Calu3 (cell line): ENCODE measurements at regions not wholly inside any gene's neighbourhood (a gene's known extent, or its start where the extent isn't known, plus 50 kb on each side); places are given as distances from the start of the nearest gene placed in this dataset.

ENCODE experiments used
- BruUV-seq: library from RNA; stranded (reverse); fragments of 400-500 nt; replicated peaks from 2 replicates; lab custom pipeline; 2021; lab: Mats Ljungman, UMichigan
- CTCF ChIA-PET: fragments of 300-600 bp; sonication (Branson Sonifier 250); formaldehyde crosslinking; loops from one replicate; lab custom pipeline; 2022; ENCODE audit warnings: antibody characterized with exemption; lab: Charles Lee
- DNase-seq: peaks from one replicate; pipeline ENCODE4 v3.0.0; 2022
- H3K27ac Mint-ChIP-seq: one replicate; pipeline ENCODE4 v1.8.0; 2022; ENCODE audit warnings: mixed read lengths; ENCODE audit not compliant: unreplicated experiment
- H3K27me3 Mint-ChIP-seq: one replicate; pipeline ENCODE4 v1.8.0; 2022; ENCODE audit warnings: mixed read lengths; ENCODE audit not compliant: unreplicated experiment
- H3K36me3 Mint-ChIP-seq: one replicate; pipeline ENCODE4 v1.8.0; 2022; ENCODE audit warnings: mild to moderate bottlenecking, moderate library complexity, mixed read lengths; ENCODE audit not compliant: insufficient read depth, unreplicated experiment
- H3K4me1 Mint-ChIP-seq: one replicate; pipeline ENCODE4 v1.8.0; 2022; ENCODE audit warnings: mild to moderate bottlenecking, low read depth, mixed read lengths; ENCODE audit not compliant: unreplicated experiment
- H3K4me3 Mint-ChIP-seq: one replicate; pipeline ENCODE4 v1.8.0; 2022; ENCODE audit warnings: mild to moderate bottlenecking, low read depth, moderate library complexity, mixed read lengths; ENCODE audit not compliant: unreplicated experiment
- H3K9me3 Mint-ChIP-seq: one replicate; pipeline ENCODE4 v1.8.0; 2022; ENCODE audit warnings: low read depth, mixed read lengths; ENCODE audit not compliant: unreplicated experiment
- intact Hi-C: fragments of 100-400 bp; cut with micrococcal nuclease; formaldehyde crosslinking; loops from one replicate; pipeline ENCODE4 v1.10.0; 2022; ENCODE audit not compliant: unreplicated experiment
- TF ChIP-seq, protein P1 (sequence below): fragments of 200-600 bp; IDR thresholded peaks from one replicate; pipeline ENCODE4 v1.8.0; 2022; ENCODE audit warnings: antibody characterized with exemption; ENCODE audit not compliant: unreplicated experiment

GRCh38 chr20:22369100-22369499 lies 215.3 kb downstream of the FOXA2 start:
- Mint-ChIP-seq H3K9me3 (no peaks in the 10 kb centered on the region), H3K4me3 (no peak overlapping the region), H3K27ac (no peak overlapping the region), H3K27me3 (no peaks in the 10 kb centered on the region), H3K4me1 (peaks cover 8% of the 10 kb centered on the region), H3K36me3 (no peaks in the 10 kb centered on the region)
- no TSS peak for BruUV-seq
- CTCF ChIA-PET: no interaction called here
- TF ChIP-seq, protein P1, sequence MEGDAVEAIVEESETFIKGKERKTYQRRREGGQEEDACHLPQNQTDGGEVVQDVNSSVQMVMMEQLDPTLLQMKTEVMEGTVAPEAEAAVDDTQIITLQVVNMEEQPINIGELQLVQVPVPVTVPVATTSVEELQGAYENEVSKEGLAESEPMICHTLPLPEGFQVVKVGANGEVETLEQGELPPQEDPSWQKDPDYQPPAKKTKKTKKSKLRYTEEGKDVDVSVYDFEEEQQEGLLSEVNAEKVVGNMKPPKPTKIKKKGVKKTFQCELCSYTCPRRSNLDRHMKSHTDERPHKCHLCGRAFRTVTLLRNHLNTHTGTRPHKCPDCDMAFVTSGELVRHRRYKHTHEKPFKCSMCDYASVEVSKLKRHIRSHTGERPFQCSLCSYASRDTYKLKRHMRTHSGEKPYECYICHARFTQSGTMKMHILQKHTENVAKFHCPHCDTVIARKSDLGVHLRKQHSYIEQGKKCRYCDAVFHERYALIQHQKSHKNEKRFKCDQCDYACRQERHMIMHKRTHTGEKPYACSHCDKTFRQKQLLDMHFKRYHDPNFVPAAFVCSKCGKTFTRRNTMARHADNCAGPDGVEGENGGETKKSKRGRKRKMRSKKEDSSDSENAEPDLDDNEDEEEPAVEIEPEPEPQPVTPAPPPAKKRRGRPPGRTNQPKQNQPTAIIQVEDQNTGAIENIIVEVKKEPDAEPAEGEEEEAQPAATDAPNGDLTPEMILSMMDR: no peak
- intact Hi-C loops: no loop called here
- DNase-seq: no peak

- Mint-ChIP-seq H3K27me3 (no peaks in the 10 kb centered on the region), H3K4me3 (no peak overlapping the region), H3K9me3 (no peaks in the 10 kb centered on the region), H3K36me3 (no peaks in the 10 kb centered on the region), H3K4me1 (peaks cover 8% of the 10 kb centered on the region), H3K27ac (no peak overlapping the region)
- BruUV-seq: no TSS peak
- DNase-seq: no peak
- CTCF ChIA-PET: no interaction called here
- TF ChIP-seq, protein P1: no peak
- intact Hi-C loops: no loop called here
Observed at GRCh38 chr20:22368235-22368634, 216.1 kb downstream of the FOXA2 start.

DNA sequence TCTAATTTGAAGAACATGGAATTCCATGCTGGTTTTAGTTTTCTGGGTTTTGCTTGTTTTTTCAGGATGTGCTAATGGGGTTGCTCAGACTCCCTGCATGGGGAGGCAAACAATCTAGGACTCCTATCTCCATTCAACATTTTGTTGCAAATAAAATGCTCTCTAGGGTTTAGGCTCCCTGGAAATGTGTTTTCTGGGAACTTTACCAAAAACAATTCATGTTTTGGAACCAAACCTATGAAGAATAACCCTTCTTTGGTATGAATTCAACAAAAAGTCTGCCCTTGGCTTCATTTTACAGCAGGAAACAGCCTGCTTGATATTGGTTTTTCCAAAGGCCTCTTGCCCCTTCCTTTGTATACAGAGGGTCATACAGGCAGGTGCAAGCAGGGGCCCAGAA lies 217.7 kb downstream of the FOXA2 start:
- TF ChIP-seq, protein P1: no peak
- Mint-ChIP-seq H3K4me1 (no peaks in the 10 kb centered on the region), H3K36me3 (no peaks in the 10 kb centered on the region), H3K27me3 (no peaks in the 10 kb centered on the region), H3K27ac (no peak overlapping the region), H3K9me3 (no peaks in the 10 kb centered on the region), H3K4me3 (no peak overlapping the region)
- CTCF ChIA-PET: no interaction called here
- intact Hi-C loops: no loop called here
- BruUV-seq: no TSS peak
- no peak for DNase-seq

DNA sequence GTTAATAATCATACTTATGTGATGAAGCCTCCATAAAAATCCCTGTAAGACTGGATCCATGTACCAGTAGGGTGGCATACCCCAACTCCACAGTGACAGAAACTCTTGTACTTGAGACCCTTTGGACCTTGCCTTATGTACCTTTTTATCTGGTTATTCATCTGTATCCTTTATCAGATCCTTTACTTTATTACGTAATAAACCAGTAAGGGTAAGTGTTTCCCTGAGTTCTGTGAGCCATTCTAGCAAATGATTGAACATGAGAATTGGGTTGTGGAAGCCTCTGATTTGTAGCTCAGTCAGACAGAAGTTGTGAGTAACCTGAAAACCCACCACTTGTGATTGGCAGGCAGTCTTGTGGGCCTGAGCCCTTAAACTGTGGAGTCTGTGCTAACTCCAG lies 229.7 kb downstream of the FOXA2 start:
- TF ChIP-seq, protein P1: no peak
- intact Hi-C loops: no loop called here
- CTCF ChIA-PET: no interaction called here
- H3K27me3 Mint-ChIP-seq: no peaks in the 10 kb centered on the region
- DNase-seq: no peak
- H3K9me3 Mint-ChIP-seq: no peaks in the 10 kb centered on the region
- H3K27ac Mint-ChIP-seq: no peak overlapping the region
- no peak overlapping the region for H3K4me3 Mint-ChIP-seq
- no TSS peak for BruUV-seq
- no peaks in the 10 kb centered on the region for H3K36me3 Mint-ChIP-seq
- no peaks in the 10 kb centered on the region for H3K4me1 Mint-ChIP-seq
